Heart left ventricle (tissue), 16 donors: ENCODE measurements at regions not wholly inside any gene's neighbourhood (a gene's known extent, or its start where the extent isn't known, plus 50 kb on each side); places are given as distances from the start of the nearest gene placed in this dataset.

ENCODE experiments used
- ATAC-seq, 4 donors: fragments of 200-7000 bp; cut with Tn5 transposase; one replicate each; pipeline ENCODE4 v1.9.1; 2020 to 2022; ENCODE audit warnings: moderate library complexity in 4 of 4, mild to moderate bottlenecking in 3 of 4, moderate number of reproducible peaks in 1 of 4
- DNase-seq, 5 donors: peaks; one replicate each; pipeline ENCODE4 v3.0.0-alpha.2; 2020
- H3K27ac ChIP-seq, 12 donors: fragments of 200-600 bp; sonication (generic) in 4 of 12; one replicate each; pipeline versions ENCODE4 v1.5.0 to v1.8.0; 2016 to 2022; ENCODE audit warnings: mild to moderate bottlenecking in 2 of 12
- H3K27me3 ChIP-seq, 9 donors: fragments of 200-600 bp; sonication (generic) in 2 of 9; one replicate each; pipeline versions ENCODE4 v1.5.1 to v1.8.0; 2016 to 2022; ENCODE audit warnings: mild to moderate bottlenecking in 3 of 9
- H3K36me3 ChIP-seq, 9 donors: fragments of 200-600 bp; sonication (generic) in 2 of 9; one replicate each; pipeline versions ENCODE4 v1.5.0 to v1.8.0; 2018 to 2022; ENCODE audit warnings: mild to moderate bottlenecking in 2 of 9
- H3K4me1 ChIP-seq, 12 donors: fragments of 200-600 bp; sonication (generic) in 4 of 12; one replicate each; pipeline versions ENCODE4 v1.5.0 to v1.8.0; 2016 to 2022; ENCODE audit warnings: mild to moderate bottlenecking in 3 of 12
- H3K4me3 ChIP-seq, 12 donors: fragments of 200-600 bp; sonication (generic) in 4 of 12; one replicate each; pipeline versions ENCODE4 v1.5.0 to v1.8.0; 2017 to 2022; ENCODE audit warnings: mild to moderate bottlenecking in 9 of 12, moderate library complexity in 4 of 12
- H3K9me3 ChIP-seq, 12 donors: fragments of 200-600 bp; sonication (generic) in 4 of 12; one replicate each; pipeline versions ENCODE4 v1.5.0 to v1.8.0; 2016 to 2022; ENCODE audit warnings: mild to moderate bottlenecking in 1 of 12
- POLR2A ChIP-seq, 2 donors: fragments of 450-650 bp; IDR thresholded peaks; one replicate each; pipeline ENCODE4 v1.6.1; 2017; ENCODE audit warnings: antibody characterized with exemption in 2 of 2, mild to moderate bottlenecking in 2 of 2, moderate library complexity in 2 of 2
- WGBS, 4 donors: extraction: QIAGEN DNeasy Blood & Tissue Kit in 2 of 4; methylation state at CpG; one replicate each; pipeline versions ENCODE4 v1.1.5 to v1.1.7; 2013 to 2018; 5-methylcytosine and 5-hydroxymethylcytosine counted together
- intact Hi-C, 10 donors: fragments of 100-400 bp; cut with DNase I; formaldehyde crosslinking; loops; one replicate each; pipeline versions ENCODE4 v1.11.1 to v1.14.2; 2022
- TF ChIP-seq, protein P1 (sequence below), 12 donors: fragments of 200-600 bp; sonication (generic) in 4 of 12; IDR thresholded peaks; one replicate each; pipeline versions ENCODE4 v1.5.0 to v1.8.0; 2018 to 2022; ENCODE audit warnings: antibody characterized with exemption in 12 of 12, mild to moderate bottlenecking in 5 of 12
- donor health status: ischemic (EF 13 %, LVEDD 7.1; RV severe dilation, severe dysfunction).
- donor health status: healthy with polysubstance abuse.
- donor health status: DM: no; HTN: yes; CAD: no.
- donor health status: DM: no; HTN: no; CAD: no.
- donor health status: ischemic (EF 25% LVEDD 6.9; RV normal size, moderate dysfunction).
- donor health status: ischemic (EF 25% LVEDD 5.7; RV mildly dilated, moderate dysfunction).
- donor health status: healthy.
- donor health status: DM: yes; HTN: yes; CAD: no.
- donor health status: ischemic (EF 35%, LVEDD 5.7; RV mildly dilated, moderate dysfunction).
- donor health status: nonischemic (EF 11% LVEDD 7.7; RV severe dilation, severe dysfunction).
- donor health status: DM: yes; HTN: yes; CAD: no.
- donor health status: PGD.
- donor health status: ischemic (EF 29% LVEDD 5.4; RV normal size, mild dysfunction).
- donor health status: nonischemic (EF 23%, LVEDD 6.1; RV moderate dilation, normal function).

DNA sequence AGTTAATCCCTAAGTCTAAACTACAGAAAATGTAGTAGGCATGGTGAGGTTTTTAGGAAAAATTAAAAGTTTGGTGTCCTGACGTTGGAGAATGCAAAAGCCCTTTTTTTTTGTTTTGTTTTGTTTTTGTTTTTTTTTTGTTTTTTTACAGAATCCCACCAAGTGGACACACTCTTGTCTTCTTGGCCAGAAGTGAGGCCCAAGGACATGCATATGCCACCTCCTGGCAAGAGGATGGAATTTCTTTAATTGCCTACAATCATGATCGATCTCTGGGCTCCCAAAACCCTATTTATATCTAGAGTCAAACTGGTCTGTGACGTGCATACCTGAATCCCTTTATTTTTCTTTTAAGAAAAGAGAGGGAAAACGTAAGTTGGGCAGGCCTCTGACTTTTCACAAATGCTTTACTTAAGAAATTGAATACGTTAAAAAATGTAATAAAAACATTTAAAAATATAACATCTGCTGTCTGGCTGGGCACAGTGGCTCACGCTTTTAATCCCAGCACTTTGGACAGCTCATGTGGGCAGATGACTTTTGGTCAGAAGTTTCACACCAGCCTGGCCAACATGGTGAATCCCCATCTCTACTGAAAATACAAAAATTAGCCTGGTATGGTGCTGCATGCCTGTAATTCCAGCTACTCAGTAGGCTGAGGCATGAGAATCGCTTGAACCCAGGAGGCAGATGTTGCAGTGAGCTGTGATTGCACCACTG is 502.7 kb downstream of the CBLN2 start:
- Histone ChIP-seq H3K36me3 (no peaks in the 10 kb centered on the region), H3K9me3 (peaks cover 0 to 3% (median 0%) of the 10 kb centered on the region in 12 donors), H3K27me3 (no peaks in the 10 kb centered on the region), H3K4me3 (no peak overlapping the region), H3K4me1 (no peaks in the 10 kb centered on the region), H3K27ac (no peak overlapping the region)
- WGBS, 4 donors, result 62 to 65% (median 63%) methylated on average over 7 of the region's 7 CpGs
- TF ChIP-seq, protein P1, sequence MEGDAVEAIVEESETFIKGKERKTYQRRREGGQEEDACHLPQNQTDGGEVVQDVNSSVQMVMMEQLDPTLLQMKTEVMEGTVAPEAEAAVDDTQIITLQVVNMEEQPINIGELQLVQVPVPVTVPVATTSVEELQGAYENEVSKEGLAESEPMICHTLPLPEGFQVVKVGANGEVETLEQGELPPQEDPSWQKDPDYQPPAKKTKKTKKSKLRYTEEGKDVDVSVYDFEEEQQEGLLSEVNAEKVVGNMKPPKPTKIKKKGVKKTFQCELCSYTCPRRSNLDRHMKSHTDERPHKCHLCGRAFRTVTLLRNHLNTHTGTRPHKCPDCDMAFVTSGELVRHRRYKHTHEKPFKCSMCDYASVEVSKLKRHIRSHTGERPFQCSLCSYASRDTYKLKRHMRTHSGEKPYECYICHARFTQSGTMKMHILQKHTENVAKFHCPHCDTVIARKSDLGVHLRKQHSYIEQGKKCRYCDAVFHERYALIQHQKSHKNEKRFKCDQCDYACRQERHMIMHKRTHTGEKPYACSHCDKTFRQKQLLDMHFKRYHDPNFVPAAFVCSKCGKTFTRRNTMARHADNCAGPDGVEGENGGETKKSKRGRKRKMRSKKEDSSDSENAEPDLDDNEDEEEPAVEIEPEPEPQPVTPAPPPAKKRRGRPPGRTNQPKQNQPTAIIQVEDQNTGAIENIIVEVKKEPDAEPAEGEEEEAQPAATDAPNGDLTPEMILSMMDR (IDR thresholded peaks at IDR 0.05), result no peak
- TF ChIP-seq POLR2A (IDR thresholded peaks at IDR 0.05), result no peak
- intact Hi-C loops, result no loop called here
- DNase-seq (no peak), ATAC-seq (no peak)

DNA sequence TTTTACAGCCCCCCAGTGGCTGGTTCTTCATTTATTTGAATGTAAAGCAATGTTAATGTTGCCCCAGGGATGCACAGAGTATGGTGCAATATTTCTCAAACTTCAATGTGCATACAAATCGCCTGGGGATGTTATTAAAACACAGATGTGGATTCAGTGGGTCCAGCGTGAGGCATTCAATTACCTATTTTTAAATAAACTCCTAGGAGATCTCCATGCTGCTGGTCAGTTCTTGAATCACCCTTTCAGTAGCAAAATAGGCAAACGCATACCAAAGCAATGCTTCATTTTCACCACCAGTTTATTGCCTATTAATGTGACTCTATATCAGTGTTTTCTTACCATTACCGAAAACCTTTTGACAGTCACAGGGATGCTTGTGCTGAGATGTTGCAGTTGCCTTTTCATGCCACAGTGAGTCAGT is 530.7 kb downstream of the CBLN2 start:
- ATAC-seq (no peak), DNase-seq (no peak)
- Histone ChIP-seq H3K4me1 (no peaks in the 10 kb centered on the region), H3K36me3 (no peaks in the 10 kb centered on the region), H3K4me3 (no peak overlapping the region), H3K27me3 (no peaks in the 10 kb centered on the region), H3K9me3 (peaks cover 0 to 6% (median 0%) of the 10 kb centered on the region in 12 donors), H3K27ac (no peak overlapping the region)
- WGBS, 4 donors, result 52 to 64% (median 57%) methylated on average over 4 of the region's 4 CpGs
- TF ChIP-seq, protein P1 (IDR thresholded peaks at IDR 0.05), result no peak
- no peak for TF ChIP-seq POLR2A (IDR thresholded peaks at IDR 0.05)
- intact Hi-C loops, result no loop called here

DNA sequence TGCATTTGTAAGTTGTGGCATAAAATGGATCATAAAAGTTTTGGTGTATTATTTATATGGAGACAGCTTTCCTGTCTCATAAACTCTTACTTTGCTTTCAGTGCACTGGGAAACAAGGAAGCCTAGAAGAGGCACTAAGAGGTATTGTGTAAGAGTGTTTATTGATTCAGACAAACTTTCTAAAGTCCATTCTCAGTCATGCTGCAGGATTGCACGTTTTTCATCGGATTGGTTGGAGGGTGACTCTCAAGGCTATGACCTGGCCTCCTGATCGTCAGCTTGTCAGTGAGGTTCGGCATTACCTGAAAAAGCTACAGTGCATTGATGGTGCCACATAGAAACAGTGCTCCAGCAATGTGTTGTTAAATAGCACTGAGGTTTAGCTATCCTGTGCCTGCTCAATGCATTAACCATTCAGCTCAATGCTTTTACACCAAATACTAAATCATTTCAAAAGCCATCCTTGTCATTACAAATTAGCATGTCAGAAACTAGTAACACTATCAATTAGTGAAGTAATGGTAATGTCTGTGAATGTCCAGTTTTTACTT is 545.5 kb downstream of the CBLN2 start:
- no peaks in the 10 kb centered on the region for H3K36me3 ChIP-seq
- no peaks in the 10 kb centered on the region for H3K4me1 ChIP-seq
- no peak for ATAC-seq
- intact Hi-C loops, result no loop called here
- no peak for DNase-seq
- TF ChIP-seq, protein P1 (IDR thresholded peaks at IDR 0.05), result no peak
- TF ChIP-seq POLR2A (IDR thresholded peaks at IDR 0.05), result no peak
- H3K27me3 ChIP-seq, result no peaks in the 10 kb centered on the region
- WGBS, 4 donors, result 55 to 81% (median 71%) methylated on average over 4 of the region's 4 CpGs
- H3K27ac ChIP-seq, result no peak overlapping the region
- peaks cover 0 to 13% (median 0%) of the 10 kb centered on the region in 12 donors for H3K9me3 ChIP-seq
- no peak overlapping the region for H3K4me3 ChIP-seq

DNA sequence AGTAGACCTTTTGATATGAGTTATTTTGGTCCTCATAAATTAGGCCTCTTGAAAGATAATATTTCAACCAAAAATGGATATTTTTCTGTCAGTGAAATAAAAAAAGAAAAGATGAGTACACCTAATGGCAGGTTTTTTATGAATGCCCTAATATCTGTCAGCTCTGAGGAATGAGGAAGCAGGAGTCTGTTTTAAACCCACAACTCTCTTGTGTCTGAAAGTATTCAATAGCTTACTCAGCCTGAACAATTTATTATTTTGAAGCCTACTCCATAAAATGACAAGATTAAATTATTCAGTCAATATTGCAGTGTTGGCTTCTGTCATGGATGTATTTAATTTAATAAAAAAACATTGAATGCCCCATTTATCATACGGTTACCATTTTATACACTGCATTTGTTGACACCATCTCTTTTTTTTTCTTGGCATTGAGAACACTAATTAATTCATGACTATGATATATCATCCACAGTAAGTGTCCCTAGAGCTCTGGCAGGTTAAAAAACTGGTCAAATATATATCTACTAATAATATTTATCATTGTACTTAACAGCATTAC is 548.2 kb downstream of the CBLN2 start:
- no peak for DNase-seq
- Histone ChIP-seq H3K36me3 (no peaks in the 10 kb centered on the region), H3K27me3 (no peaks in the 10 kb centered on the region), H3K27ac (no peak overlapping the region), H3K4me3 (no peak overlapping the region), H3K4me1 (no peaks in the 10 kb centered on the region), H3K9me3 (peaks cover 0 to 5% (median 0%) of the 10 kb centered on the region in 12 donors)
- intact Hi-C loops, result no loop called here
- no peak for ATAC-seq
- WGBS, 4 donors, result 74 to 88% (median 85%) methylated on average over 1 of the region's 1 CpG
- TF ChIP-seq POLR2A (IDR thresholded peaks at IDR 0.05), result no peak
- TF ChIP-seq, protein P1 (IDR thresholded peaks at IDR 0.05), result no peak
